Activated CD8-positive, alpha-beta T cell treated with anti-CD3 and anti-CD28 coated beads, Interleukin-2, amount 10 ng/mL, durations not matched to agents 7 days and 5 days (primary cell): ENCODE measurements at regions not wholly inside any gene's neighbourhood (a gene's known extent, or its start where the extent isn't known, plus 50 kb on each side); places are given as distances from the start of the nearest gene placed in this dataset.

Experiments
- ATAC-seq: fragments of 150-1000 bp; cut with Tn5 transposase; one replicate; pipeline ENCODE4 v1.10.0; 2021; ENCODE audit warnings: moderate library complexity
- CTCF ChIA-PET: fragments of 350-600 bp; sonication (Branson Sonifier 250); formaldehyde crosslinking; loops from one replicate; lab custom pipeline; 2021; ENCODE audit warnings: antibody characterized with exemption; lab: Charles Lee
- POLR2A ChIA-PET: fragments of 350-600 bp; sonication (Branson Sonifier 250); formaldehyde crosslinking; loops from one replicate; lab custom pipeline; 2021; ENCODE audit warnings: antibody characterized with exemption; lab: Charles Lee
- DNase-seq: peaks from one replicate; pipeline ENCODE4 v3.0.0-alpha.2; 2020
- H3K27ac Mint-ChIP-seq: one replicate; pipeline ENCODE4 v1.8.0; 2021; ENCODE audit warnings: mild to moderate bottlenecking, mixed read lengths
- H3K27me3 Mint-ChIP-seq: one replicate; pipeline ENCODE4 v1.8.0; 2021; ENCODE audit warnings: low read depth, mixed read lengths
- H3K36me3 Mint-ChIP-seq: one replicate; pipeline ENCODE4 v1.8.0; 2021; ENCODE audit warnings: low read depth, mixed read lengths
- H3K4me1 Mint-ChIP-seq: one replicate; pipeline ENCODE4 v1.8.0; 2021; ENCODE audit warnings: low read depth, mixed read lengths
- H3K4me3 Mint-ChIP-seq: one replicate; pipeline ENCODE4 v1.8.0; 2021; ENCODE audit warnings: mild to moderate bottlenecking, mixed read lengths
- H3K9me3 Mint-ChIP-seq: one replicate; pipeline ENCODE4 v1.8.0; 2022; ENCODE audit warnings: mixed read lengths; ENCODE audit not compliant: insufficient read depth

GRCh38 chr9:103430469-103430868, 435.3 kb downstream of the CYLC2 start:
- Mint-ChIP-seq H3K4me3 (no peak overlapping the region), H3K9me3 (no peaks in the 10 kb centered on the region), H3K36me3 (no peaks in the 10 kb centered on the region), H3K27me3 (no peaks in the 10 kb centered on the region), H3K27ac (no peak overlapping the region), H3K4me1 (no peaks in the 10 kb centered on the region)
- DNase-seq (no peak), ATAC-seq (no peak)
- ChIA-PET CTCF (no interaction called here), POLR2A (no interaction called here)

- DNase-seq, result no peak
- Mint-ChIP-seq H3K4me3 (no peak overlapping the region), H3K9me3 (no peaks in the 10 kb centered on the region), H3K36me3 (no peaks in the 10 kb centered on the region), H3K27ac (no peak overlapping the region), H3K4me1 (no peaks in the 10 kb centered on the region), H3K27me3 (no peaks in the 10 kb centered on the region)
- ChIA-PET CTCF (no interaction called here), POLR2A (no interaction called here)
- no peak for ATAC-seq
Observed at GRCh38 chr9:103431809-103432208, 436.7 kb downstream of the CYLC2 start.

- no peaks in the 10 kb centered on the region for H3K9me3 Mint-ChIP-seq
Observed at GRCh38 chr9:103444176-103444575, 449.0 kb downstream of the CYLC2 start.

GRCh38 chr9:103458826-103459225, 463.7 kb downstream of the CYLC2 start:
- Mint-ChIP-seq H3K27me3 (no peaks in the 10 kb centered on the region), H3K9me3 (peaks cover 15% of the 10 kb centered on the region), H3K27ac (no peak overlapping the region), H3K36me3 (no peaks in the 10 kb centered on the region), H3K4me1 (no peaks in the 10 kb centered on the region), H3K4me3 (no peak overlapping the region)
- DNase-seq (no peak), ATAC-seq (no peak)
- CTCF ChIA-PET, result no interaction called here
- POLR2A ChIA-PET, result no interaction called here

More at GRCh38 chr9:103444176-103444575, 449.0 kb downstream of the CYLC2 start:
- Mint-ChIP-seq H3K27ac (no peak overlapping the region), H3K27me3 (no peaks in the 10 kb centered on the region), H3K4me1 (no peaks in the 10 kb centered on the region), H3K4me3 (no peak overlapping the region), H3K36me3 (no peaks in the 10 kb centered on the region)
- ATAC-seq, result no peak
- ChIA-PET CTCF (no interaction called here), POLR2A (no interaction called here)
- DNase-seq, result no peak

- H3K4me3 Mint-ChIP-seq, result no peak overlapping the region
- no peak for ATAC-seq
Observed at GRCh38 chr9:103471241-103471640, 476.1 kb downstream of the CYLC2 start.

GRCh38 chr9:103474156-103474555, 479.0 kb downstream of the CYLC2 start:
- no peaks in the 10 kb centered on the region for H3K4me1 Mint-ChIP-seq
- peaks cover 8% of the 10 kb centered on the region for H3K9me3 Mint-ChIP-seq
- ATAC-seq, result no peak
- no peaks in the 10 kb centered on the region for H3K36me3 Mint-ChIP-seq
- H3K27me3 Mint-ChIP-seq, result no peaks in the 10 kb centered on the region
- ChIA-PET POLR2A (no interaction called here), CTCF (no interaction called here)
- DNase-seq, result no peak
- H3K4me3 Mint-ChIP-seq, result no peak overlapping the region
- no peak overlapping the region for H3K27ac Mint-ChIP-seq

More at GRCh38 chr9:103471241-103471640, 476.1 kb downstream of the CYLC2 start:
- no peak for DNase-seq
- CTCF ChIA-PET, result no interaction called here
- Mint-ChIP-seq H3K27me3 (no peaks in the 10 kb centered on the region), H3K9me3 (peaks cover 6% of the 10 kb centered on the region), H3K36me3 (no peaks in the 10 kb centered on the region), H3K4me1 (no peaks in the 10 kb centered on the region), H3K27ac (no peak overlapping the region)
- POLR2A ChIA-PET, result no interaction called here

GRCh38 chr9:103483471-103484096, 488.5 kb downstream of the CYLC2 start:
- no peaks in the 10 kb centered on the region for H3K36me3 Mint-ChIP-seq
- no peaks in the 10 kb centered on the region for H3K4me1 Mint-ChIP-seq

GRCh38 chr9:103485138-103485537, 490.0 kb downstream of the CYLC2 start:
- Mint-ChIP-seq H3K4me3 (no peak overlapping the region), H3K4me1 (no peaks in the 10 kb centered on the region), H3K27me3 (no peaks in the 10 kb centered on the region), H3K36me3 (no peaks in the 10 kb centered on the region), H3K9me3 (peaks cover 19% of the 10 kb centered on the region), H3K27ac (no peak overlapping the region)
- ChIA-PET CTCF (no interaction called here), POLR2A (no interaction called here)
- ATAC-seq, result no peak
- no peak for DNase-seq

More at GRCh38 chr9:103483471-103484096, 488.5 kb downstream of the CYLC2 start:
- Mint-ChIP-seq H3K4me3 (no peak overlapping the region), H3K9me3 (peaks cover 19% of the 10 kb centered on the region), H3K27me3 (no peaks in the 10 kb centered on the region), H3K27ac (no peak overlapping the region)
- DNase-seq, result no peak
- CTCF ChIA-PET, result no interaction called here
- no peak for ATAC-seq
- POLR2A ChIA-PET, result no interaction called here

- ATAC-seq (no peak), DNase-seq (no peak)
- ChIA-PET CTCF (no interaction called here), POLR2A (no interaction called here)
- H3K27me3 Mint-ChIP-seq, result no peaks in the 10 kb centered on the region
- no peaks in the 10 kb centered on the region for H3K36me3 Mint-ChIP-seq
- no peak overlapping the region for H3K4me3 Mint-ChIP-seq
- no peaks in the 10 kb centered on the region for H3K4me1 Mint-ChIP-seq
- H3K27ac Mint-ChIP-seq, result no peak overlapping the region
- no peaks in the 10 kb centered on the region for H3K9me3 Mint-ChIP-seq
Observed at GRCh38 chr9:103514767-103515166, 519.6 kb downstream of the CYLC2 start.

- Mint-ChIP-seq H3K36me3 (no peaks in the 10 kb centered on the region), H3K27me3 (no peaks in the 10 kb centered on the region), H3K27ac (no peak overlapping the region), H3K4me1 (no peaks in the 10 kb centered on the region), H3K4me3 (no peak overlapping the region), H3K9me3 (no peaks in the 10 kb centered on the region)
- ATAC-seq (no peak), DNase-seq (no peak)
- ChIA-PET POLR2A (no interaction called here), CTCF (no interaction called here)
Observed at GRCh38 chr9:103522409-103522808, 527.3 kb downstream of the CYLC2 start.

- no peak overlapping the region for H3K27ac Mint-ChIP-seq
- peaks cover 6% of the 10 kb centered on the region for H3K9me3 Mint-ChIP-seq
- no peak for ATAC-seq
- no peak overlapping the region for H3K4me3 Mint-ChIP-seq
- no peaks in the 10 kb centered on the region for H3K4me1 Mint-ChIP-seq
- no peaks in the 10 kb centered on the region for H3K36me3 Mint-ChIP-seq
- ChIA-PET CTCF (no interaction called here), POLR2A (no interaction called here)
- no peaks in the 10 kb centered on the region for H3K27me3 Mint-ChIP-seq
- DNase-seq, result no peak
Observed at GRCh38 chr9:103530934-103531333, 535.8 kb downstream of the CYLC2 start.

- CTCF ChIA-PET, result no interaction called here
- DNase-seq (no peak), ATAC-seq (no peak)
- Mint-ChIP-seq H3K4me1 (no peaks in the 10 kb centered on the region), H3K27me3 (no peaks in the 10 kb centered on the region), H3K36me3 (no peaks in the 10 kb centered on the region), H3K27ac (no peak overlapping the region), H3K4me3 (no peak overlapping the region), H3K9me3 (peaks cover 11% of the 10 kb centered on the region)
- POLR2A ChIA-PET, result no interaction called here
Observed at GRCh38 chr9:103533318-103533717, 538.2 kb downstream of the CYLC2 start.

- H3K27ac Mint-ChIP-seq, result no peak overlapping the region
- no peaks in the 10 kb centered on the region for H3K4me1 Mint-ChIP-seq
- H3K4me3 Mint-ChIP-seq, result no peak overlapping the region
- no peak for ATAC-seq
- ChIA-PET CTCF (no interaction called here), POLR2A (no interaction called here)
- no peaks in the 10 kb centered on the region for H3K27me3 Mint-ChIP-seq
- no peaks in the 10 kb centered on the region for H3K36me3 Mint-ChIP-seq
- H3K9me3 Mint-ChIP-seq, result peaks cover 11% of the 10 kb centered on the region
- DNase-seq, result no peak
Observed at GRCh38 chr9:103537426-103537825, 542.3 kb downstream of the CYLC2 start.
